ENCODE measurements at regions not wholly inside any gene's neighbourhood (a gene's known extent, or its start where the extent isn't known, plus 50 kb on each side); places are given as distances from the start of the nearest gene placed in this dataset.
A peak's percentile ranks its signal among the peaks of the same experiment; 100 is the strongest.

- Histone ChIP-seq H3K27ac (ENCODE audit: control insufficient read depth, insufficient read depth) (no peak overlapping the region), H3K4me2 (ENCODE audit: control insufficient read depth, insufficient read depth) (no peak overlapping the region), H3K9ac (ENCODE audit: control insufficient read depth, insufficient read depth, low read length) (no peak overlapping the region), H3K4me1 (ENCODE audit: control insufficient read depth, insufficient read depth, low read length) (no peaks in the 10 kb centered on the region), H2AFZ (ENCODE audit: control insufficient read depth, low read depth, low read length) (no peak overlapping the region), H3K27me3 (replicated peaks in 1 of 2; ENCODE audit: control insufficient read depth in 2 of 2, insufficient read depth in 2 of 2, low read length in 1 of 2) (no peaks in the 10 kb centered on the region), H3K9me3 (replicated peaks; ENCODE audit: control insufficient read depth, insufficient read depth, low read length) (no peaks in the 10 kb centered on the region), H3K79me2 (ENCODE audit: control insufficient read depth, insufficient read depth, low read length) (no peaks in the 10 kb centered on the region), H3K4me3 (no peak overlapping the region), H4K20me1 (ENCODE audit: control insufficient read depth, insufficient read depth) (no peaks in the 10 kb centered on the region), H3K36me3 (ENCODE audit: control insufficient read depth in 2 of 2, insufficient read depth in 2 of 2, low read length in 1 of 2) (no peaks in the 10 kb centered on the region)
- FAIRE-seq, result no peak
- no TSS peak for BruUV-seq (replicated peaks)
- TF ChIP-seq, protein P1, sequence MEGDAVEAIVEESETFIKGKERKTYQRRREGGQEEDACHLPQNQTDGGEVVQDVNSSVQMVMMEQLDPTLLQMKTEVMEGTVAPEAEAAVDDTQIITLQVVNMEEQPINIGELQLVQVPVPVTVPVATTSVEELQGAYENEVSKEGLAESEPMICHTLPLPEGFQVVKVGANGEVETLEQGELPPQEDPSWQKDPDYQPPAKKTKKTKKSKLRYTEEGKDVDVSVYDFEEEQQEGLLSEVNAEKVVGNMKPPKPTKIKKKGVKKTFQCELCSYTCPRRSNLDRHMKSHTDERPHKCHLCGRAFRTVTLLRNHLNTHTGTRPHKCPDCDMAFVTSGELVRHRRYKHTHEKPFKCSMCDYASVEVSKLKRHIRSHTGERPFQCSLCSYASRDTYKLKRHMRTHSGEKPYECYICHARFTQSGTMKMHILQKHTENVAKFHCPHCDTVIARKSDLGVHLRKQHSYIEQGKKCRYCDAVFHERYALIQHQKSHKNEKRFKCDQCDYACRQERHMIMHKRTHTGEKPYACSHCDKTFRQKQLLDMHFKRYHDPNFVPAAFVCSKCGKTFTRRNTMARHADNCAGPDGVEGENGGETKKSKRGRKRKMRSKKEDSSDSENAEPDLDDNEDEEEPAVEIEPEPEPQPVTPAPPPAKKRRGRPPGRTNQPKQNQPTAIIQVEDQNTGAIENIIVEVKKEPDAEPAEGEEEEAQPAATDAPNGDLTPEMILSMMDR (IDR thresholded peaks at IDR 0.05 in 2 of 3, conservative IDR thresholded peaks at IDR 0.05 in 1 of 3; ENCODE audit: control insufficient read depth in 2 of 3, extremely low read depth in 1 of 3, insufficient read depth in 1 of 3, low read depth in 3 of 3, low read length in 3 of 3), result 0 out of 6 replicates have a peak, but pooled peaks of 1 of the 3 experiments have one; percentile 6
- TF ChIP-seq, protein P2, sequence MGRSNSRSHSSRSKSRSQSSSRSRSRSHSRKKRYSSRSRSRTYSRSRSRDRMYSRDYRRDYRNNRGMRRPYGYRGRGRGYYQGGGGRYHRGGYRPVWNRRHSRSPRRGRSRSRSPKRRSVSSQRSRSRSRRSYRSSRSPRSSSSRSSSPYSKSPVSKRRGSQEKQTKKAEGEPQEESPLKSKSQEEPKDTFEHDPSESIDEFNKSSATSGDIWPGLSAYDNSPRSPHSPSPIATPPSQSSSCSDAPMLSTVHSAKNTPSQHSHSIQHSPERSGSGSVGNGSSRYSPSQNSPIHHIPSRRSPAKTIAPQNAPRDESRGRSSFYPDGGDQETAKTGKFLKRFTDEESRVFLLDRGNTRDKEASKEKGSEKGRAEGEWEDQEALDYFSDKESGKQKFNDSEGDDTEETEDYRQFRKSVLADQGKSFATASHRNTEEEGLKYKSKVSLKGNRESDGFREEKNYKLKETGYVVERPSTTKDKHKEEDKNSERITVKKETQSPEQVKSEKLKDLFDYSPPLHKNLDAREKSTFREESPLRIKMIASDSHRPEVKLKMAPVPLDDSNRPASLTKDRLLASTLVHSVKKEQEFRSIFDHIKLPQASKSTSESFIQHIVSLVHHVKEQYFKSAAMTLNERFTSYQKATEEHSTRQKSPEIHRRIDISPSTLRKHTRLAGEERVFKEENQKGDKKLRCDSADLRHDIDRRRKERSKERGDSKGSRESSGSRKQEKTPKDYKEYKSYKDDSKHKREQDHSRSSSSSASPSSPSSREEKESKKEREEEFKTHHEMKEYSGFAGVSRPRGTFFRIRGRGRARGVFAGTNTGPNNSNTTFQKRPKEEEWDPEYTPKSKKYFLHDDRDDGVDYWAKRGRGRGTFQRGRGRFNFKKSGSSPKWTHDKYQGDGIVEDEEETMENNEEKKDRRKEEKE (IDR thresholded peaks at IDR 0.05), result no peak
- DNase-seq (ENCODE audit: low read depth, low spot score), result no peak
- CTCF ChIA-PET, result no interaction called here
- in situ Hi-C loops (cut with MboI) (no loop called here), intact Hi-C loops (cut with micrococcal nuclease; ENCODE audit: unreplicated experiment) (no loop called here)
- POLR2A ChIA-PET, result no interaction called here
- RAD21 ChIA-PET (ENCODE audit: unreplicated experiment), result no interaction called here
- WGBS (ENCODE audit: insufficient coverage, insufficient replicate concordance, low lambda C conversion rate, missing lambda C conversion rate), result 65% methylated on average over 7 of the region's 7 CpGs
- ATAC-seq, result no peak
- SMC1A ChIA-PET (ENCODE audit: uncharacterized antibody, unreplicated experiment), result no interaction called here
Observed at GRCh38 chr16:73846356-73846755, 450.3 kb upstream of the PSMD7 start.

DNA sequence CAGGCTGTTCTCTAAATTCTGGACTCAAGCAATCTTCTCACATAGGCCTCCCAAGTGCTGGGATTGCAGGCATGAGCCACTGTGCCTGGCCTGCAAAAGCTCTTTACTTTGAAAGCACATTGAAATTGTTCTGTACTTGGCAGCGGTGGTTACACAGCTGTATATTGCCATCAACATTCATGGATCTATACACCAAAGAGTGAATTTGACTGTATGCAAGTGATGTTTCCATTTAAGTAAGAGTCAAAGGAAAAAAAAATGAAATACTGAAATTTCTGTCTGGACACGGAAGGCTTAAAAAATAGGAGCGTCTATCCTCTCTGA, 450.6 kb upstream of the PSMD7 start:
- ATAC-seq (no peak), DNase-seq (ENCODE audit: low read depth, low spot score) (no peak), FAIRE-seq (no peak)
- H3K27me3 ChIP-seq (replicated peaks in 1 of 2; ENCODE audit: control insufficient read depth in 2 of 2, insufficient read depth in 2 of 2, low read length in 1 of 2), result no peaks in the 10 kb centered on the region
- no TSS peak for BruUV-seq (replicated peaks)
- in situ Hi-C loops (cut with MboI), result no loop called here
- no peaks in the 10 kb centered on the region for H3K9me3 ChIP-seq (replicated peaks; ENCODE audit: control insufficient read depth, insufficient read depth, low read length)
- no peaks in the 10 kb centered on the region for H3K4me1 ChIP-seq (ENCODE audit: control insufficient read depth, insufficient read depth, low read length)
- no peak overlapping the region for H2AFZ ChIP-seq (ENCODE audit: control insufficient read depth, low read depth, low read length)
- 75% methylated on average over 3 of the region's 3 CpGs for WGBS (ENCODE audit: insufficient coverage, insufficient replicate concordance, low lambda C conversion rate, missing lambda C conversion rate)
- POLR2A ChIA-PET, result no interaction called here
- H3K4me3 ChIP-seq, result no peak overlapping the region
- H4K20me1 ChIP-seq (ENCODE audit: control insufficient read depth, insufficient read depth), result no peaks in the 10 kb centered on the region
- RAD21 ChIA-PET (ENCODE audit: unreplicated experiment), result no interaction called here
- no peak overlapping the region for H3K4me2 ChIP-seq (ENCODE audit: control insufficient read depth, insufficient read depth)
- no peaks in the 10 kb centered on the region for H3K79me2 ChIP-seq (ENCODE audit: control insufficient read depth, insufficient read depth, low read length)
- no peak overlapping the region for H3K27ac ChIP-seq (ENCODE audit: control insufficient read depth, insufficient read depth)
- no peaks in the 10 kb centered on the region for H3K36me3 ChIP-seq (ENCODE audit: control insufficient read depth in 2 of 2, insufficient read depth in 2 of 2, low read length in 1 of 2)
- SMC1A ChIA-PET (ENCODE audit: uncharacterized antibody, unreplicated experiment), result no interaction called here
- no peak overlapping the region for H3K9ac ChIP-seq (ENCODE audit: control insufficient read depth, insufficient read depth, low read length)
- CTCF ChIA-PET, result interaction anchor here (0.6 kb wide), 1 partner anchor 1700 kb away, joined by 3 read pairs; no protein-coding TSS in a partner anchor
- intact Hi-C loops (cut with micrococcal nuclease; ENCODE audit: unreplicated experiment), result no loop called here
- TF ChIP-seq, protein P3, sequence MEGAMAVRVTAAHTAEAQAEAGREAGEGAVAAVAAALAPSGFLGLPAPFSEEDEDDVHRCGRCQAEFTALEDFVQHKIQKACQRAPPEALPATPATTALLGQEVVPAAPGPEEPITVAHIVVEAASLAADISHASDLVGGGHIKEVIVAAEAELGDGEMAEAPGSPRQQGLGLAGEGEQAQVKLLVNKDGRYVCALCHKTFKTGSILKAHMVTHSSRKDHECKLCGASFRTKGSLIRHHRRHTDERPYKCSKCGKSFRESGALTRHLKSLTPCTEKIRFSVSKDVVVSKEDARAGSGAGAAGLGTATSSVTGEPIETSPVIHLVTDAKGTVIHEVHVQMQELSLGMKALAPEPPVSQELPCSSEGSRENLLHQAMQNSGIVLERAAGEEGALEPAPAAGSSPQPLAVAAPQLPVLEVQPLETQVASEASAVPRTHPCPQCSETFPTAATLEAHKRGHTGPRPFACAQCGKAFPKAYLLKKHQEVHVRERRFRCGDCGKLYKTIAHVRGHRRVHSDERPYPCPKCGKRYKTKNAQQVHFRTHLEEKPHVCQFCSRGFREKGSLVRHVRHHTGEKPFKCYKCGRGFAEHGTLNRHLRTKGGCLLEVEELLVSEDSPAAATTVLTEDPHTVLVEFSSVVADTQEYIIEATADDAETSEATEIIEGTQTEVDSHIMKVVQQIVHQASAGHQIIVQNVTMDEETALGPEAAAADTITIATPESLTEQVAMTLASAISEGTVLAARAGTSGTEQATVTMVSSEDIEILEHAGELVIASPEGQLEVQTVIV (IDR thresholded peaks at IDR 0.05; ENCODE audit: borderline replicate concordance, partially characterized antibody), result no peak
- TF ChIP-seq RUNX3 (IDR thresholded peaks at IDR 0.05; ENCODE audit: low read length) (no peak), HDGF (IDR thresholded peaks at IDR 0.05) (no peak), SKIL (IDR thresholded peaks at IDR 0.05; ENCODE audit: low read depth, poor library complexity, severe bottlenecking) (no peak), ESRRA (IDR thresholded peaks at IDR 0.05; ENCODE audit: low read length) (no peak), SIN3A (IDR thresholded peaks at IDR 0.05; ENCODE audit: low read depth, low read length) (no peak)
